Liver (tissue), 8 donors: ENCODE measurements at regions not wholly inside any gene's neighbourhood (a gene's known extent, or its start where the extent isn't known, plus 50 kb on each side); places are given as distances from the start of the nearest gene placed in this dataset.

Experiments used
- DNase-seq: peaks from one replicate; pipeline ENCODE4 v3.0.0-alpha.2; 2017; ENCODE audit warnings: low spot score
- H3K27ac ChIP-seq, 2 donors: one replicate each; pipeline ENCODE4 v1.7.0; 2013; ENCODE audit warnings: inconsistent platforms in 2 of 2, low read length in 2 of 2, control low read depth in 1 of 2, low read depth in 1 of 2, mild to moderate bottlenecking in 1 of 2
- H3K27me3 ChIP-seq, 4 donors: one replicate each; pipeline versions ENCODE4 v1.6.1 to v1.7.0; 2013; ENCODE audit warnings: low read length in 3 of 4, inconsistent platforms in 1 of 4, mild to moderate bottlenecking in 1 of 4, moderate library complexity in 1 of 4; ENCODE audit not compliant: control insufficient read depth in 4 of 4, insufficient read depth in 4 of 4
- H3K36me3 ChIP-seq, 4 donors: one replicate each; pipeline versions ENCODE4 v1.6.1 to v1.7.0; 2013; ENCODE audit warnings: low read length in 3 of 4, mild to moderate bottlenecking in 3 of 4, low read depth in 1 of 4, moderate library complexity in 1 of 4; ENCODE audit not compliant: control insufficient read depth in 4 of 4, insufficient read depth in 3 of 4
- H3K4me1 ChIP-seq, 4 donors: one replicate each; pipeline versions ENCODE4 v1.6.1 to v1.7.0; 2013; ENCODE audit warnings: low read length in 3 of 4, mild to moderate bottlenecking in 3 of 4, moderate library complexity in 1 of 4; ENCODE audit not compliant: control insufficient read depth in 4 of 4, insufficient read depth in 4 of 4
- H3K4me3 ChIP-seq, 3 donors: one replicate each; pipeline versions ENCODE4 v1.6.1 to v1.7.0; 2013; ENCODE audit warnings: low read length in 3 of 3, control low read depth in 1 of 3, low read depth in 1 of 3, mild to moderate bottlenecking in 1 of 3
- H3K9ac ChIP-seq, 2 donors: one replicate each; pipeline ENCODE4 v1.7.0; 2013; ENCODE audit warnings: low read length in 2 of 2, mild to moderate bottlenecking in 2 of 2, moderate library complexity in 2 of 2, control low read depth in 1 of 2, low read depth in 1 of 2
- H3K9me3 ChIP-seq, 4 donors: one replicate each; pipeline versions ENCODE4 v1.6.1 to v1.7.0; 2013; ENCODE audit warnings: low read length in 3 of 4; ENCODE audit not compliant: control insufficient read depth in 4 of 4
- ATF3 ChIP-seq: IDR thresholded peaks from 2 replicates; pipeline ENCODE4 v1.6.1; 2016; ENCODE audit warnings: antibody characterized with exemption
- CTCF ChIP-seq: fragments of 150-350 bp; IDR thresholded peaks from 2 replicates; pipeline ENCODE4 v1.5.1; 2017; ENCODE audit warnings: improper control_type of control experiment, low read depth, low read length; ENCODE audit not compliant: missing input control
- EGR1 ChIP-seq, 2 donors: IDR thresholded peaks; 2 replicates each; pipeline ENCODE4 v1.6.1; 2016 to 2018; ENCODE audit warnings: antibody characterized with exemption in 2 of 2, low read depth in 2 of 2
- FOXA2 ChIP-seq: IDR thresholded peaks from 2 replicates; pipeline ENCODE4 v1.6.1; 2016; ENCODE audit warnings: antibody characterized with exemption
- HNF4A ChIP-seq, 2 donors: conservative IDR thresholded peaks; 2 replicates each; pipeline ENCODE4 v1.6.1; 2016; ENCODE audit warnings: antibody characterized with exemption in 2 of 2, mild to moderate bottlenecking in 2 of 2
- JUND ChIP-seq, 2 donors: IDR thresholded peaks; 2 replicates each; pipeline ENCODE4 v1.6.1; 2016; ENCODE audit warnings: antibody characterized with exemption in 2 of 2
- NR2F2 ChIP-seq: IDR thresholded peaks from 2 replicates; pipeline ENCODE4 v1.6.1; 2016; ENCODE audit warnings: antibody characterized with exemption
- RAD21 ChIP-seq, 2 donors: IDR thresholded peaks; 2 replicates each; pipeline ENCODE4 v1.6.1; 2016; ENCODE audit warnings: antibody characterized with exemption in 2 of 2, mild to moderate bottlenecking in 2 of 2
- REST ChIP-seq: IDR thresholded peaks from 2 replicates; pipeline ENCODE4 v1.6.1; 2016; ENCODE audit warnings: antibody characterized with exemption, mild to moderate bottlenecking
- RXRA ChIP-seq, 2 donors: IDR thresholded peaks; 2 replicates each; pipeline ENCODE4 v1.6.1; 2017 to 2018; ENCODE audit warnings: antibody characterized with exemption in 2 of 2, mild to moderate bottlenecking in 1 of 2
- SP1 ChIP-seq: IDR thresholded peaks from 2 replicates; pipeline ENCODE4 v1.6.1; 2018; ENCODE audit warnings: antibody characterized with exemption, mild to moderate bottlenecking
- TAF1 ChIP-seq: conservative IDR thresholded peaks from 2 replicates; pipeline ENCODE4 v1.6.1; 2016; ENCODE audit warnings: antibody characterized with exemption, mild to moderate bottlenecking
- YY1 ChIP-seq: IDR thresholded peaks from 2 replicates; pipeline ENCODE4 v1.6.1; 2016; ENCODE audit warnings: antibody characterized with exemption, mild to moderate bottlenecking
- ZBTB33 ChIP-seq: IDR thresholded peaks from 2 replicates; pipeline ENCODE4 v1.6.1; 2016; ENCODE audit warnings: antibody characterized with exemption
- WGBS: extraction: QIAGEN DNeasy Blood & Tissue Kit; methylation state at CpG from one replicate; pipeline ENCODE4 v1.1.7; 2013; 5-methylcytosine and 5-hydroxymethylcytosine counted together
- donor health status: healthy.
- donor health status: healthy.
- donor health status: healthy.
- donor health status: healthy.
- donor health status: healthy.

GRCh38 chrX:83416273-83416672, 91.8 kb upstream of the POU3F4 start:
- H3K4me1 ChIP-seq, result no peaks in the 10 kb centered on the region
- no peak for DNase-seq
- no peaks in the 10 kb centered on the region for H3K27me3 ChIP-seq
- no peaks in the 10 kb centered on the region for H3K9me3 ChIP-seq
- no peaks in the 10 kb centered on the region for H3K36me3 ChIP-seq
- no peak overlapping the region for H3K27ac ChIP-seq
- H3K9ac ChIP-seq, result no peak overlapping the region
- no peak overlapping the region for H3K4me3 ChIP-seq
- TF ChIP-seq CTCF (peak; percentile 44), ATF3 (peak; percentile 61), TAF1 (no peak), RAD21 (IDR thresholded peaks at IDR 0.05) (peak; percentile 56 to 76), FOXA2 (no peak)
- 33% methylated on average over 2 of the region's 2 CpGs for WGBS

GRCh38 chrX:83419030-83419792, 88.9 kb upstream of the POU3F4 start:
- no peak overlapping the region for H3K9ac ChIP-seq
- no peaks in the 10 kb centered on the region for H3K9me3 ChIP-seq
- 86% methylated on average over 19 of the region's 19 CpGs for WGBS
- H3K36me3 ChIP-seq, result no peaks in the 10 kb centered on the region
- H3K27me3 ChIP-seq, result no peaks in the 10 kb centered on the region
- no peaks in the 10 kb centered on the region for H3K4me1 ChIP-seq
- H3K27ac ChIP-seq, result no peak overlapping the region
- DNase-seq, result no peak
- TF ChIP-seq ATF3 (no peak), SP1 (no peak), CTCF (no peak), RXRA (IDR thresholded peaks at IDR 0.05) (no peak)
- H3K4me3 ChIP-seq, result no peak overlapping the region

GRCh38 chrX:83422836-83423235, 85.3 kb upstream of the POU3F4 start:
- no peaks in the 10 kb centered on the region for H3K4me1 ChIP-seq
- H3K27ac ChIP-seq, result no peak overlapping the region
- no peaks in the 10 kb centered on the region for H3K27me3 ChIP-seq
- no peak overlapping the region for H3K4me3 ChIP-seq
- WGBS, result 97% methylated on average over 1 of the region's 1 CpG
- no peaks in the 10 kb centered on the region for H3K36me3 ChIP-seq
- DNase-seq, result no peak
- no peak overlapping the region for H3K9ac ChIP-seq
- H3K9me3 ChIP-seq, result no peaks in the 10 kb centered on the region
- TF ChIP-seq YY1 (no peak), RAD21 (IDR thresholded peaks at IDR 0.05) (no peak), ZBTB33 (no peak), REST (no peak), ATF3 (no peak), TAF1 (no peak), NR2F2 (no peak), HNF4A (conservative IDR thresholded peaks at IDR 0.05) (no peak), EGR1 (IDR thresholded peaks at IDR 0.05; ENCODE audit: low read depth in 2 of 2) (no peak), JUND (IDR thresholded peaks at IDR 0.05) (no peak)
